HG02763 (cell line): ENCODE measurements at regions not wholly inside any gene's neighbourhood (a gene's known extent, or its start where the extent isn't known, plus 50 kb on each side); places are given as distances from the start of the nearest gene placed in this dataset.

Experiments used
- ATAC-seq: cut with Tn5 transposase; IDR thresholded peaks from one replicate; pipeline ENCODE4 v1.9.1; 2021; ENCODE audit warnings: mild to moderate bottlenecking, moderate library complexity; ENCODE audit not compliant: unreplicated experiment

DNA sequence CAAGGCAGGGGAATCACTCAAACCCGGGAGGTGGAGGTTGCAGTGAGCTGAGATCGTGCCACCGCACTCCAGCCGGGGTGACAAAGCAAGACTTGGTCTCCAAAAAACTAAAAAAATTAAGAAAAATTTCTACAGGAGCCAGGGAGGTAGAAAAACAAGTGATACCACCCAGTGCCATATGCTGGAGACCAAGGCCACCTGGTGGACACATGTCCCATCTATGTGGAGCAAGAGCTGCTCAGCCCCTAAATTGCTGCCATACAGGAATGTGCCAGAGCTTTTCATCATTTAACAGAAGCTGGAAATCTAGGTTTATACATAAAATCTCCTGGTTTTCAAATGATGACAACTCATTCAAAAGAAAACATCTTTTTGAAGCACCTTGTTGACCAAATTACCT is 61.4 kb upstream of the ELK3 start:
- no peak for ATAC-seq

DNA sequence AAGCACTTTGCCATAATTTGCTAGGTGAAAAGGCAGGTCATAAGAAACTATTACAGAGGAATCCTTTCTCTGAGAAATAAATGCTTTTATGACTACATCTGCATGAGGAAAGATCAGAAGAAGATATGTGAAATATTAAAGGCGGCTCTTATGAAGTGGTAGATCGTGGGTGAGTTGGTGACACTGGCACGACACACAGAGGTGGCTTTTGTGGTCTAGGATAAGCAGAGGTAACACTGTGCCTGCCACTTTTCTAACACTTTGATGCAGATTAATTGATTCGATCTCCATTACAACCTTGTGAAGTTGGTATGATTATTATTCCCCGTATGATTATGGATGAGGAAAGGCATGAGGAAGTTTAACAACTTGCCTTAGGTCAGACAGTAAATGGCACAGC is 60.0 kb upstream of the ELK3 start:
- ATAC-seq = no peak

DNA sequence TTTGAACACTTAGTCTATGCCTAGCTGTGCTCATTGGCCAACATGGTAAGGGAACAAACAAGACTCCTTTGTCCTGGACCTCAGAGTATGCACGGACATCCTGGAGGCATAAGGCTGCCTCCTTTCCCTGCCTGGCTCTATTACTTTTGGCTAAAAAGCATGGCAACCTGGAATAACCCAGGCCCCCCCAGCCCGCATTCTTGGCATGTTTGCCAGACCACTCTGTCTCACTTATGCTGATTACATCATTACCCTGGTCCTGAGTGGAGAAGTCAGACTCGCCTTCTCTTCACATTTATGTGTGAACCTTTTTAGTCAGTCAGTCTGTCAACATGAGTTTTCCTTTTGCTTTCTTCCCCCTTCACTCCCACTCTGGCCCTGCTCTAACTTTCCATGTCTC is 58.0 kb upstream of the ELK3 start:
- ATAC-seq = no peak

- no peak for ATAC-seq
Observed at GRCh38 chr12:96136725-96137378, 57.3 kb upstream of the ELK3 start.

GRCh38 chr12:96140174-96140573 is 54.0 kb upstream of the ELK3 start:
- no peak for ATAC-seq

- no peak for ATAC-seq
Observed at GRCh38 chr12:96141216-96141912, 52.8 kb upstream of the ELK3 start.

GRCh38 chr12:96143392-96143791 is 50.8 kb upstream of the ELK3 start:
- no peak for ATAC-seq

DNA sequence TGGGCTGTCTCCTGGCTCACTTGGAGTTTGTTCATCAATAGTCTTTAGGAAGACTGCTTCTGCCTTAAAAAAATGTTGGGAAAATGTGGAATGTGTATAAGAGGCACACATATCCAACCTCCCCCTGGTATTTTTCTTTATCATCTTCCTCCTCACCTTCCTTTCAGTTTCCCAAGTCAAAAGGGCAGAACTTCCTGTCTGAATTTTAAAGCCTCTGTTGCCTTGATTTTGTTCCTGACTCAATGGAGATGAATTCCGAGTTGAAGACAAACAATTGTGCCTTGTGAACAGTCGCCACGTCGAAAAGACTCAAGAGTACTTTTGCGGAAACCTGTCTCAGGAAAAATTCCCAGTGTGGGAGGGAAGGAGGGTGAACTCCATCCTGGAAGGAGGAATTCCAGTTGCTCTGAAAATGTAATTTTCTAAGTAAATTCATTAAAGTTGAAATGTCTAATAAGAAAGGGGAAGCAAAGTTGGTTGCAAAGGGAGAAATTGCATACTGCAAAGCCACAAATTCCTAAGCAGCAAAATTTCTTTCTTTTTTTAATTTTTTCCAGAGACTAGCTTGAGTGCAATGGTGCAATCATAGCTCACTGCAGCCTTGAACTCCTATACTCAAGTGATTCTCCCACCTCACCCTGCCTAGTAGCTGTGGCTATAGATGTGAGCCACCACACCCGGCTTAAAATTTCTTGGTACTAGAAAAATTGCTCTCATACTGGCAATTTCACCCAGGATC is 50.2 kb upstream of the ELK3 start:
- no peak for ATAC-seq
